Transverse colon (tissue), 4 donors: ENCODE measurements at regions not wholly inside any gene's neighbourhood (a gene's known extent, or its start where the extent isn't known, plus 50 kb on each side); places are given as distances from the start of the nearest gene placed in this dataset.

Source experiments
- DNase-seq: peaks from one replicate; pipeline ENCODE4 v3.0.0-alpha.2; 2019
- H3K27ac ChIP-seq, 4 donors: fragments of 200-600 bp; sonication (generic); 2 replicates each; pipeline ENCODE4 v1.5.1; 2016 to 2018; ENCODE audit warnings: inconsistent platforms in 4 of 4
- H3K27me3 ChIP-seq: fragments of 200-600 bp; sonication (generic); 2 replicates; pipeline ENCODE4 v1.5.1; 2017; ENCODE audit warnings: inconsistent platforms
- H3K36me3 ChIP-seq, 4 donors: fragments of 200-600 bp; sonication (generic); 2 replicates each; pipeline ENCODE4 v1.5.1; 2017 to 2019; ENCODE audit warnings: inconsistent platforms in 4 of 4
- H3K4me1 ChIP-seq, 4 donors: fragments of 200-600 bp; sonication (generic); 2 replicates each; pipeline ENCODE4 v1.5.1; 2017 to 2020; ENCODE audit warnings: inconsistent platforms in 4 of 4
- H3K4me3 ChIP-seq, 4 donors: fragments of 200-600 bp; sonication (generic); 1 replicate in 1 of 4; 2 replicates in 3 of 4; pipeline versions ENCODE4 v1.5.1 to v1.6.1; 2017 to 2019; ENCODE audit warnings: inconsistent platforms in 4 of 4
- H3K9me3 ChIP-seq, 2 donors: fragments of 200-600 bp; sonication (generic); 2 replicates each; pipeline ENCODE4 v1.5.1; 2017 to 2019; ENCODE audit warnings: inconsistent platforms in 2 of 2
- CTCF ChIP-seq, 5 experiments: fragments of 200-600 bp in 3 of 5; fragments of 450-650 bp in 2 of 5; sonication (generic) in 3 of 5; IDR thresholded peaks; 1 replicate in 2 of 5; 2 replicates in 3 of 5; pipeline ENCODE4 v1.5.1; 2016 to 2017; ENCODE audit warnings: antibody characterized with exemption in 5 of 5, inconsistent platforms in 3 of 5, mild to moderate bottlenecking in 2 of 5, moderate library complexity in 1 of 5
- EP300 ChIP-seq: sonication (generic); formaldehyde crosslinking; IDR thresholded peaks from one replicate; pipeline ENCODE4 v1.6.1; 2017; ENCODE audit warnings: antibody characterized with exemption, low read depth
- POLR2A ChIP-seq: fragments of 450-650 bp; IDR thresholded peaks from one replicate; pipeline ENCODE4 v1.6.1; 2016; ENCODE audit warnings: antibody characterized with exemption, mild to moderate bottlenecking, moderate library complexity
- POLR2AphosphoS5 ChIP-seq, 3 donors: sonication (generic); formaldehyde crosslinking; IDR thresholded peaks; one replicate each; pipeline ENCODE4 v1.6.1; 2016; ENCODE audit warnings: antibody characterized with exemption in 3 of 3
- WGBS, 2 donors: methylation state at CpG; one replicate each; pipeline ENCODE4 v1.1.5; 2018; ENCODE audit warnings: low coverage in 1 of 2; 5-methylcytosine and 5-hydroxymethylcytosine counted together
- in situ Hi-C, 4 donors: fragments of 200-750 bp; cut with MboI; loops; one replicate each; pipeline versions ENCODE4 v1.15.0 to v1.15.1; 2017; ENCODE audit warnings: low sequenced_read_pairs in 3 of 4, low pct_ligation_motif_present in 1 of 4, low pct_unique_long_range_greater_than_20kb in 1 of 4
- intact Hi-C: fragments of 100-400 bp; cut with DNase I; formaldehyde crosslinking; loops from one replicate; pipeline ENCODE4 v1.15.1; 2023; ENCODE audit warnings: low total_unique reads

DNA sequence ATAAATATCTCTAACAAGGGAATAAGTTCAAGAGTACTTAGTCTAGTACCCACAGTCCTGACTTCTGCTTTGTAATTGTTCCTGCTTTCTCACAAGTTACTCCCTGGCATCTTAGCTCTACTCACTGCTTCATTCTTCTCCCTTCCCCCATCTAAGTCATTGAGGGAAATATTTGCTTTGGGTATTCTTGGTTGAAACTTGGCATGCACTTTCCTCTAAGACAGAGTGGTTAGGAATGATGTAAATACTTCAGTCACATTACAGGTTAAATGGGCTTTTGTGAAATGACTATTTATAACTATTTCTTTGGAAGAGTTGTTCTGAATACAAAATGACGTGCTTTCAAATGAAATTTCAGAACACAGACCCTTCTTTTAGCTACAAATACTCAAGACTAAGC is 67.7 kb upstream of the PLEKHG1 start:
- DNase-seq: no peak
- no peak overlapping the region for H3K4me3 ChIP-seq
- TF ChIP-seq POLR2AphosphoS5 (IDR thresholded peaks at IDR 0.05) (no peak), CTCF (IDR thresholded peaks at IDR 0.05) (no peak), EP300 (no peak), POLR2A (no peak)
- 83 to 100% methylated on average over 1 of the region's 1 CpG for WGBS, 2 donors
- intact Hi-C loops: no loop called here
- no peak overlapping the region for H3K27ac ChIP-seq
- in situ Hi-C loops: no loop called here
- H3K36me3 ChIP-seq: no peaks in the 10 kb centered on the region
- H3K27me3 ChIP-seq: no peaks in the 10 kb centered on the region
- H3K4me1 ChIP-seq: peaks cover 3 to 20% (median 8%) of the 10 kb centered on the region in 4 donors
- H3K9me3 ChIP-seq: no peaks in the 10 kb centered on the region

- intact Hi-C loops: no loop called here
- H3K4me1 ChIP-seq: peaks cover 0 to 4% (median 0%) of the 10 kb centered on the region in 4 donors
- H3K27ac ChIP-seq: no peak overlapping the region
- 60 to 87% methylated on average over 1 to 5 of the region's 5 CpGs for WGBS, 2 donors
- no peaks in the 10 kb centered on the region for H3K27me3 ChIP-seq
- no peaks in the 10 kb centered on the region for H3K36me3 ChIP-seq
- in situ Hi-C loops: no loop called here
- no peak overlapping the region for H3K4me3 ChIP-seq
- H3K9me3 ChIP-seq: no peaks in the 10 kb centered on the region
- TF ChIP-seq POLR2AphosphoS5 (IDR thresholded peaks at IDR 0.05): no peak
- no peak for TF ChIP-seq CTCF (IDR thresholded peaks at IDR 0.05)
- TF ChIP-seq EP300: no peak
- TF ChIP-seq POLR2A: no peak
- no peak for DNase-seq
Observed at GRCh38 chr6:150534553-150534952, 65.1 kb upstream of the PLEKHG1 start.

- no peak for DNase-seq
- intact Hi-C loops: no loop called here
- Histone ChIP-seq H3K27ac (no peak overlapping the region), H3K9me3 (no peaks in the 10 kb centered on the region), H3K4me1 (peaks cover 0 to 4% (median 0%) of the 10 kb centered on the region in 4 donors), H3K36me3 (no peaks in the 10 kb centered on the region), H3K4me3 (no peak overlapping the region), H3K27me3 (no peaks in the 10 kb centered on the region)
- TF ChIP-seq POLR2A: no peak
- WGBS, 2 donors: 79 to 84% methylated on average over 4 of the region's 4 CpGs
- in situ Hi-C loops: no loop called here
Observed at GRCh38 chr6:150535151-150535804, 64.4 kb upstream of the PLEKHG1 start.

GRCh38 chr6:150535818-150536220 is 63.9 kb upstream of the PLEKHG1 start:
- intact Hi-C loops: no loop called here
- Histone ChIP-seq H3K27me3 (no peaks in the 10 kb centered on the region), H3K4me1 (peaks cover 0 to 4% (median 0%) of the 10 kb centered on the region in 4 donors), H3K36me3 (no peaks in the 10 kb centered on the region), H3K9me3 (no peaks in the 10 kb centered on the region), H3K4me3 (no peak overlapping the region), H3K27ac (no peak overlapping the region)
- in situ Hi-C loops: no loop called here
- DNase-seq: no peak
- WGBS, 2 donors: 98 to 100% methylated on average over 1 of the region's 1 CpG
- TF ChIP-seq POLR2A: no peak
- TF ChIP-seq POLR2AphosphoS5 (IDR thresholded peaks at IDR 0.05): peak in 1 of 3 donors; percentile 10

- WGBS, 2 donors: 83 to 90% methylated on average over 4 of the region's 4 CpGs
- intact Hi-C loops: no loop called here
Observed at GRCh38 chr6:150536835-150537234, 62.9 kb upstream of the PLEKHG1 start.

More at GRCh38 chr6:150536835-150537234, 62.9 kb upstream of the PLEKHG1 start:
- H3K27me3 ChIP-seq: no peaks in the 10 kb centered on the region
- H3K27ac ChIP-seq: peak overlapping the region in 1 of 4 donors; percentile 9
- H3K4me3 ChIP-seq: no peak overlapping the region
- DNase-seq: no peak
- no peak for TF ChIP-seq POLR2AphosphoS5 (IDR thresholded peaks at IDR 0.05)
- TF ChIP-seq CTCF (IDR thresholded peaks at IDR 0.05): no peak
- in situ Hi-C loops: no loop called here
- peaks cover 0 to 4% (median 2%) of the 10 kb centered on the region in 4 donors for H3K4me1 ChIP-seq
- H3K9me3 ChIP-seq: no peaks in the 10 kb centered on the region
- H3K36me3 ChIP-seq: no peaks in the 10 kb centered on the region
